ENCODE measurements at regions not wholly inside any gene's neighbourhood (a gene's known extent, or its start where the extent isn't known, plus 50 kb on each side); places are given as distances from the start of the nearest gene placed in this dataset.

GRCh38 chr12:92079054-92079385, 66.6 kb downstream of the BTG1 start:
- TF ChIP-seq CTCF (IDR thresholded peaks at IDR 0.05; ENCODE audit: poor library complexity) (no peak), EZH2 (IDR thresholded peaks at IDR 0.05; ENCODE audit: borderline replicate concordance) (no peak), EZH2phosphoT487 (IDR thresholded peaks at IDR 0.05; ENCODE audit: low read depth, severe bottlenecking, unreplicated experiment) (no peak)

All from hepatocyte (in vitro differentiated cells).